Spleen (tissue), 7 donors: ENCODE measurements at regions not wholly inside any gene's neighbourhood (a gene's known extent, or its start where the extent isn't known, plus 50 kb on each side); places are given as distances from the start of the nearest gene placed in this dataset.

ENCODE experiments used
- POLR2A ChIP-seq, 3 donors: fragments of 450-650 bp; IDR thresholded peaks; one replicate each; pipeline ENCODE4 v1.5.1; 2017; ENCODE audit warnings: antibody characterized with exemption in 3 of 3, mild to moderate bottlenecking in 1 of 3
- POLR2AphosphoS5 ChIP-seq, 3 donors: sonication (generic); formaldehyde crosslinking; IDR thresholded peaks; one replicate each; pipeline ENCODE4 v1.5.1; 2017; ENCODE audit warnings: antibody characterized with exemption in 3 of 3
- TF ChIP-seq, protein P1 (sequence below), 11 experiments: fragments of 200-600 bp in 7 of 11; fragments of 450-650 bp in 4 of 11; sonication (generic) in 4 of 11; IDR thresholded peaks in 8 of 11; conservative IDR thresholded peaks in 3 of 11; 1 replicate in 7 of 11; 2 replicates in 4 of 11; pipeline versions ENCODE4 v1.4.0 to v1.8.0; 2016 to 2021; ENCODE audit warnings: antibody characterized with exemption in 11 of 11, inconsistent platforms in 4 of 11, mild to moderate bottlenecking in 1 of 11
- donor health status: DM: no; HTN: no; CAD: no; lungs with moderate emphysema.
- donor health status: DM: no; HTN: no; CAD: no.
- donor health status: DM: no; HTN: no; CAD: no.

DNA sequence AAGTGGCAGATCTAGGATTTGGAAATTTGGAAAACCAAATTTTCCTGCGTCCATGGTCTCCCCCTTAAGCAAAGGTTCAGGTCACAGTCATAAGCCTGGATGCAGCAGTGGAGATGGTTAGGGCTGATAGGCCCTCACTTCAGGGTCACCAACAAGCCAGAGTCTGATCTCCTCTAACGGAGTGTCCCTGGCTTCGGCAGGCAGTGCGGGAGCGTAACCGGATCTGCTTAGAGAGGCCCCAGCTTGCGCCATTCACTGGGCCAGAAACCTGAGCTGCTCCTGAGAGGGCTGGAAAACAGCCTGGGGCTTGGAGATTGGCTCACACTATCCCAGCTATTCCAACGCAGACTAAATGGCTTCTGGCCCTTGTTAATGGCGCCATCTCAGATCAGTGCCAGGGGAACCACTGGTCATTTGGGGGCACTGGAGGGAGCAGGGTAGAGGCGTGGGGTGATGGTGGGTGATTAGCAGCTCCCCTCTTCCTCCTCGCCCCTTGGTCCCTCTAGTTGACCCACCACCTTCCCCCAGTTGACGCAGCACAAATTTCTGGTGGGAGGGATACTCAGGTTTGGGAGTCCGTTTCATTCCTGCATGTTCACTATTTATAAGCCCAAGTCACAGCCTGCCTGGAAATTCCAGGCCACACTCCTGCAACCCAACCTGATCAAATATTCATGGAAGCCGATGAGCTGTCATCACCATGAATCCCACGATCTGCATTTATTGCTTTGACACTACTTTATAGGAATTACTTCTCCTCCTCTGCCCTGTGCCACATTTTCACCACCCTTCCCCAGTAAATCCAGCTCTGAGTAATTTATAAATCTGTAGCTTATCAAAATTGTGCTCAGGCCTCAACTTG is 134.6 kb upstream of the CPEB4 start:
- TF ChIP-seq POLR2AphosphoS5 (IDR thresholded peaks at IDR 0.05) (no peak), POLR2A (IDR thresholded peaks at IDR 0.05) (no peak)
- TF ChIP-seq, protein P1, sequence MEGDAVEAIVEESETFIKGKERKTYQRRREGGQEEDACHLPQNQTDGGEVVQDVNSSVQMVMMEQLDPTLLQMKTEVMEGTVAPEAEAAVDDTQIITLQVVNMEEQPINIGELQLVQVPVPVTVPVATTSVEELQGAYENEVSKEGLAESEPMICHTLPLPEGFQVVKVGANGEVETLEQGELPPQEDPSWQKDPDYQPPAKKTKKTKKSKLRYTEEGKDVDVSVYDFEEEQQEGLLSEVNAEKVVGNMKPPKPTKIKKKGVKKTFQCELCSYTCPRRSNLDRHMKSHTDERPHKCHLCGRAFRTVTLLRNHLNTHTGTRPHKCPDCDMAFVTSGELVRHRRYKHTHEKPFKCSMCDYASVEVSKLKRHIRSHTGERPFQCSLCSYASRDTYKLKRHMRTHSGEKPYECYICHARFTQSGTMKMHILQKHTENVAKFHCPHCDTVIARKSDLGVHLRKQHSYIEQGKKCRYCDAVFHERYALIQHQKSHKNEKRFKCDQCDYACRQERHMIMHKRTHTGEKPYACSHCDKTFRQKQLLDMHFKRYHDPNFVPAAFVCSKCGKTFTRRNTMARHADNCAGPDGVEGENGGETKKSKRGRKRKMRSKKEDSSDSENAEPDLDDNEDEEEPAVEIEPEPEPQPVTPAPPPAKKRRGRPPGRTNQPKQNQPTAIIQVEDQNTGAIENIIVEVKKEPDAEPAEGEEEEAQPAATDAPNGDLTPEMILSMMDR (IDR thresholded peaks at IDR 0.05 in 8 of 11, conservative IDR thresholded peaks at IDR 0.05 in 3 of 11), result no peak
